IPS-15b (cell line): ENCODE measurements at regions not wholly inside any gene's neighbourhood (a gene's known extent, or its start where the extent isn't known, plus 50 kb on each side); places are given as distances from the start of the nearest gene placed in this dataset.

Experiments
- H3K27me3 ChIP-seq: one replicate; pipeline ENCODE4 v1.6.1; 2013; ENCODE audit warnings: low read length; ENCODE audit not compliant: control insufficient read depth, insufficient read depth
- H3K36me3 ChIP-seq: one replicate; pipeline ENCODE4 v1.6.1; 2013; ENCODE audit warnings: low read length; ENCODE audit not compliant: control insufficient read depth, insufficient read depth
- H3K4me1 ChIP-seq: one replicate; pipeline ENCODE4 v1.6.1; 2013; ENCODE audit warnings: mild to moderate bottlenecking, low read length; ENCODE audit not compliant: control insufficient read depth, insufficient read depth
- H3K4me3 ChIP-seq: one replicate; pipeline ENCODE4 v1.5.1; 2013; ENCODE audit warnings: low read depth, low read length
- H3K9ac ChIP-seq: one replicate; pipeline ENCODE4 v1.6.1; 2013; ENCODE audit warnings: low read depth, mild to moderate bottlenecking, low read length
- H3K9me3 ChIP-seq: one replicate; pipeline ENCODE4 v1.6.1; 2013; ENCODE audit warnings: mild to moderate bottlenecking, low read length; ENCODE audit not compliant: control insufficient read depth, insufficient read depth

DNA sequence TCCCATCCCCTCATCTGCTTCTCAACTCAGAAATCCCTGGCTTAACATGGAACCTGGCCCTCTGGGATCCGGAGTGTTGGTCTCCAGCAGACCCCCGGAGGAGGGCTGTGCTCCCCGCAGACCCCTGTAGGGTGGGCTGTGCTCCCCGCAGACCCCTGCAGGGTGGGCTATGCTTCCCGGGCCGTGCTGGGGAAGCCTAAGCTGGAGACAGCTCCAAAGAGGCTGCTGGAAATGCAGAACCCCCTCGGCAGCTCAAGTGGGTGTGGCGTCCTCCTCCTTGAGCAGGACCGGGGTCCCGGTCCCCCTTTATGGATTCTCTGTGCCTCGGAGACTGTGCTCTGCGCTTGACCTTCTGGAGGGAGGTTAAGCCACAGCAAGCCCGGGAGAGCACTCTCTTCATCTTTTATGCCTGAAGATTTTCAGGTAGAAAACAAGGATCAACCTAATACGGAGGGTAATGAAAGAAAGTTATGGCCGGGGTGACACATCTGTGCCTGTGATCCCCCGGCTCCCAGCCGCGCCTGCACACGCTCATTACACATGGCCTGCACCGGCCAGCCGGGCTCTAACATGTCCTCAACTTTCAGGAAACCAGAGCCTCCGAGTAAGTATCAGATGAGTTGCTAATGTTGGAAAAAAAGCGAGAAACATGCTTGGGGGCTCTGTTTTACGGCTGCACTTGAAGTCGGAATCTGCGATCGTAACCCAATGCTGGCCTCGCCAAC, 87.7 kb upstream of the ACTRT2 start:
- no peaks in the 10 kb centered on the region for H3K27me3 ChIP-seq
- H3K4me3 ChIP-seq, result no peak overlapping the region
- no peaks in the 10 kb centered on the region for H3K9me3 ChIP-seq
- no peaks in the 10 kb centered on the region for H3K4me1 ChIP-seq
- H3K9ac ChIP-seq, result no peak overlapping the region
- peaks cover 3% of the 10 kb centered on the region for H3K36me3 ChIP-seq

GRCh38 chr1:2934156-2934540, 87.1 kb upstream of the ACTRT2 start:
- Histone ChIP-seq H3K4me3 (no peak overlapping the region), H3K4me1 (no peaks in the 10 kb centered on the region), H3K9me3 (peaks cover 3% of the 10 kb centered on the region), H3K27me3 (no peaks in the 10 kb centered on the region), H3K9ac (no peak overlapping the region), H3K36me3 (peaks cover 3% of the 10 kb centered on the region)

- Histone ChIP-seq H3K27me3 (no peaks in the 10 kb centered on the region), H3K36me3 (peaks cover 3% of the 10 kb centered on the region), H3K9ac (no peak overlapping the region), H3K9me3 (peaks cover 3% of the 10 kb centered on the region), H3K4me3 (no peak overlapping the region), H3K4me1 (no peaks in the 10 kb centered on the region)
Measured at GRCh38 chr1:2934642-2935081, 86.6 kb upstream of the ACTRT2 start.

- peaks cover 3% of the 10 kb centered on the region for H3K36me3 ChIP-seq
- H3K9ac ChIP-seq, result no peak overlapping the region
- H3K4me3 ChIP-seq, result no peak overlapping the region
- H3K27me3 ChIP-seq, result no peaks in the 10 kb centered on the region
- H3K4me1 ChIP-seq, result no peaks in the 10 kb centered on the region
- peaks cover 3% of the 10 kb centered on the region for H3K9me3 ChIP-seq
Measured at GRCh38 chr1:2935184-2935583, 86.1 kb upstream of the ACTRT2 start.

DNA sequence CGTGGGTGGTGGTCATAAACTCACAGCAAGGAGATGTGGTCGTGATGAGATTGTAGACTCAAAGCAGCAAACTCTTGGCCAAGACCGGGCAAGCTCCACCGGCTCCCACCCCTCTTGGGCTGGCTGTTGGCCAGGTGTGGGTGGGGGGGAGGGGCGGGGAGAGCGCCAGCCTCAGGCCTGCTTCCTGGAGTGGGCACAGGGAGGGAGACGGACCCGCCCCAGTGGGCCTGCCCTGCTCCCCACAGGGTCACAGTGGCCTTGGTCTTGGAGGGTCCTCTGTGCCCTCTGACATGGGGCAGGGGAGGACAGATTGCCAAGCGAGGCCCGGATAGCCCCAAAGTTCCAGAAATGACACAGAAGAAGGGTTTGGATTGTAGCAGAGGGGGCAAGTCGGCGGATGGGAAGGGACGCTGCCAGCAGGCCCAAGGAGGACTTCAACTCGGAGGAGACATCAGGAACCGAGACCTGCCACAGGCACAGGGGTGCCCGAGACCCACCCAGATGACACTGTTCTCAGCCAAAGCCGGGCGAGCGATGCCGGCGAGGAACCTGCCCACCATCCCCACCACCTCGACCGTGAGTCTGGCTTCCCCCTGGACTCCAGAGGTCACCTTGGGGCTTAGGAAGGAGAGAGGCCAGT, 85.4 kb upstream of the ACTRT2 start:
- no peak overlapping the region for H3K9ac ChIP-seq
- peaks cover 3% of the 10 kb centered on the region for H3K36me3 ChIP-seq
- no peak overlapping the region for H3K4me3 ChIP-seq
- no peaks in the 10 kb centered on the region for H3K27me3 ChIP-seq
- no peaks in the 10 kb centered on the region for H3K4me1 ChIP-seq
- peaks cover 3% of the 10 kb centered on the region for H3K9me3 ChIP-seq

- Histone ChIP-seq H3K9ac (no peak overlapping the region), H3K4me1 (no peaks in the 10 kb centered on the region), H3K9me3 (peaks cover 3% of the 10 kb centered on the region), H3K27me3 (no peaks in the 10 kb centered on the region), H3K4me3 (no peak overlapping the region), H3K36me3 (peaks cover 3% of the 10 kb centered on the region)
Measured at GRCh38 chr1:2936559-2937515, 84.4 kb upstream of the ACTRT2 start.

- Histone ChIP-seq H3K36me3 (peaks cover 3% of the 10 kb centered on the region), H3K9ac (no peak overlapping the region), H3K4me3 (no peak overlapping the region), H3K27me3 (no peaks in the 10 kb centered on the region), H3K9me3 (peaks cover 9% of the 10 kb centered on the region), H3K4me1 (no peaks in the 10 kb centered on the region)
Measured at GRCh38 chr1:2937805-2938204, 83.5 kb upstream of the ACTRT2 start.

DNA sequence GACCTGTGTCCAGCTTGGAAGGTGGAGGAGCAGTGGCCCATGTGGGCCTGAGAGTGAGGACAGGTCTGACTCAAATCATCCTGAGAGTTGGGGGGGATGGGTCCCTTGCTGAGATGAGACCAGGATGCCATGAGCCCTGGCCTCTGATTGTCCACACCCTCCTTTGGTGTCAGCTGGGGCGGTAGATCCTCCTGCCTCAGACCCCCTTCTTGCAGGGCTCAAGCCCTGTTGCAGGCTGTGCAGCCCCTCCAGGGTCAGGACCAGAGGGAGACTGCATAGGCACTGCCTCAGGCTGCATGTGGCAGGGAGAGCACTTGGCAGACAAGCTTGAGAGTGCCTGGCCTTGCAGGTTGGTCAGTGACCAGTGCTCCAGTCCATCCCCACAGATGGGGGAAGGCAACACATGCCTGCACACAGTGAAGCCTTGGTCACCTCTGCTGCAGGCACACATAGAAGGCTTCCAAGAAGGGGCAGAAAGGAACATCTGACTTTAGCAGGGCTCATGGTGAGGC, 82.2 kb upstream of the ACTRT2 start:
- H3K9ac ChIP-seq, result no peak overlapping the region
- H3K9me3 ChIP-seq, result peaks cover 9% of the 10 kb centered on the region
- H3K4me3 ChIP-seq, result no peak overlapping the region
- H3K36me3 ChIP-seq, result peaks cover 3% of the 10 kb centered on the region
- H3K4me1 ChIP-seq, result no peaks in the 10 kb centered on the region
- no peaks in the 10 kb centered on the region for H3K27me3 ChIP-seq

DNA sequence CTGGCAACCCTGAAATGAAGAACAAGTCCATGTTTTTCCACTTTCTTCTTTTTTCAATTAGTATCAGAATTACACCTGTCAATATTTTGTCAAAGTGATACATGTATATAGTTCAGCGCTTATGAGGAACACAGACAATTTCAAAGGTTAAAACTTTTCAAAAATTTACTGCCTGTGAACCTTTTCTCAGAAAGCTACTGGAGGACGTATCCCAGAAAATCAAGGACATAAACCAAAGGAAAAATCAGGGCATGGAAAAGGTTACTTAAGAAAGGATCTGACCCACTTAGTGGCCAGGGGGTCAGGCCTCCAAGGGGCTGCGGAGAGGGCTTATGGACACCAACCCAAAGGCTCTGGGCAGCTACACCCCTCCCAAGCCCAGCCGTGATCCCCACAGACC, 81.1 kb upstream of the ACTRT2 start:
- Histone ChIP-seq H3K4me3 (no peak overlapping the region), H3K4me1 (no peaks in the 10 kb centered on the region), H3K27me3 (no peaks in the 10 kb centered on the region), H3K9ac (no peak overlapping the region), H3K9me3 (peaks cover 9% of the 10 kb centered on the region), H3K36me3 (peaks cover 3% of the 10 kb centered on the region)

- Histone ChIP-seq H3K4me1 (no peaks in the 10 kb centered on the region), H3K27me3 (no peaks in the 10 kb centered on the region), H3K36me3 (peaks cover 3% of the 10 kb centered on the region), H3K4me3 (no peak overlapping the region), H3K9me3 (peaks cover 9% of the 10 kb centered on the region), H3K9ac (no peak overlapping the region)
Measured at GRCh38 chr1:2941040-2941439, 80.2 kb upstream of the ACTRT2 start.

GRCh38 chr1:2941907-2942306, 79.4 kb upstream of the ACTRT2 start:
- no peaks in the 10 kb centered on the region for H3K27me3 ChIP-seq
- peaks cover 3% of the 10 kb centered on the region for H3K36me3 ChIP-seq
- peaks cover 9% of the 10 kb centered on the region for H3K9me3 ChIP-seq
- no peak overlapping the region for H3K4me3 ChIP-seq
- no peak overlapping the region for H3K9ac ChIP-seq
- H3K4me1 ChIP-seq, result no peaks in the 10 kb centered on the region
